ENCODE measurements at regions not wholly inside any gene's neighbourhood (a gene's known extent, or its start where the extent isn't known, plus 50 kb on each side); places are given as distances from the start of the nearest gene placed in this dataset.

DNA sequence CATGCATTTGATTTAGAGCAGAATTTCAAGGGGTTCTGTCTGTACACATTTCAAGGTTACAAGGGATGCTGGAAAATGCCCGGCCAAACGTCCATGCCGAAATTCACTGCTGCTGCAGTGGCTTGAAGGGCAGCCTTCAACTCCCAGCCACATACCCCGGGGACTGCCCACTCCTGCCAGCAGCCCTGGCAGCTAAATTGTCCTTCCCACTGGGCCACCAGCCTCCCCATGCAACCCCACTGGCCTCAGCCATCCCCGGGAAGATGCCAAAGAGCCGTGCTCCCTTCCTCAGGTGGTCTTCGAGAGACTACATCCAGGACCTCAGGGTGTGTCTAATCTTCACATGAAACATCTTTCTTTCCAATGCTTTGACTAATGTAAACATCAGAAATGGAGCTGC lies 478.7 kb upstream of the MYT1L start:
- TF ChIP-seq CTCF (IDR thresholded peaks at IDR 0.05) = no peak
- no peak for TF ChIP-seq POLR2A (IDR thresholded peaks at IDR 0.05)

Data from uterus (tissue), 2 donors.